CD4-positive, alpha-beta T cell treated with Interleukin-17A for 1 hour (primary cell): ENCODE measurements at regions not wholly inside any gene's neighbourhood (a gene's known extent, or its start where the extent isn't known, plus 50 kb on each side); places are given as distances from the start of the nearest gene placed in this dataset.
A peak's percentile ranks its signal among the peaks of the same experiment; 100 is the strongest.

ENCODE experiments used
- DNase-seq: peaks from one replicate; pipeline ENCODE4 v3.0.0-alpha.2; 2020

- no peak for DNase-seq
These were observed 77.1 kb upstream of the WSB1 start for GRCh38 chr17:27216836-27217235.

DNA sequence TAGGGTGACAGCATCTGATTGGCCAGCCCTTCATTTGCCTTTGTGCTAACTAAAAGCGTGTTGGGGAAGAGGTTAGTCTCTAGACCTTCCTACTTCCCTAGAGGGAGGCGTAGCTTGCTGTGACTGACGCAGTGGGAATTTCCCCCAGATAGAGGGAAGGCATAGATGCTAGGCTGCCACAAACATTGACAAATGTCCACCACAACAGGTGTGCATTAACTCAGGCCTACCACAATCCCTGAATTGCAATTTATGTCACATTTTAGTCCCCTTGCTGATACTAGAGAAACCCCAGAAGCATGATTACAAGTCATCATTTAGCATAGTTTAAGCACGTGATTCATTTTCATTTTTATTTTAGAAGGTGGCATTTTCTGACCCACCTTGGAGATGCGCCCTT is 76.3 kb upstream of the WSB1 start:
- DNase-seq = peak; percentile 33

- DNase-seq = no peak
These were observed 75.9 kb upstream of the WSB1 start for GRCh38 chr17:27218041-27218440.

DNA sequence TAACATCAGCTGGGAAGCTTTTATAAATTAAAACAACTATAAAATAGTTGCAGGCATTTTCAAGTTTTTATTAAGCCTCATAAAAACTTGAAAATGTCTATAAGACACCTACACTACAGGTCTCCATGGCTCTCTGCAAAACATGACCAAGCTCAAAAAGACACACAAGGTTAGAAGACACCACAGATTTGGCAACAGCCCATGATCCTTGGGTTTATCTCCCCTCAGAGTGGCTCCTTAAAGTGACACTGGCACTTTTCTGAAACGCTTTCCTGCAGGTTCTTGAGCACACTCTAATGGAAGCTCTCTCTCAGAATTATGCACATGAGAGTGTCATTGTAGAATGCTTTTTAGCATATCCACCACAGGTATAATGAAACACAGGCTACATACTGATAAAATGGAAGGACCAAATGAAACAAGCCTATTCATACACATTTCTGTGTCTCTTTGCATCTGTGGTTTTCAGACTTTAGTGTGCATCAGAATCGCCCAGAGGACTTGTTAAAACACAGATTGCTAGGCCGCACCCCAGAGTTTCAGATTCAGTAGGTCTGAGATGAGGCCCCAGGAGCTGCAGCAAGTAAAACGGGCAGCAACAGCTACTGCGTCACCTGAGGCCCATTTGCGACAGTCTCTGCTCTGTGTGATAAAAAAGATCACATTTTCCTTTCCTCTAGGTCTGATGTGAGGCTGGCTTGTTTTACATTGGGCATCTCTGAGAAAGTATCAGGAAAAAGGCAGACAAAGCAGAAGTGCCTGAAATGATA is 75.0 kb upstream of the WSB1 start:
- no peak for DNase-seq

DNA sequence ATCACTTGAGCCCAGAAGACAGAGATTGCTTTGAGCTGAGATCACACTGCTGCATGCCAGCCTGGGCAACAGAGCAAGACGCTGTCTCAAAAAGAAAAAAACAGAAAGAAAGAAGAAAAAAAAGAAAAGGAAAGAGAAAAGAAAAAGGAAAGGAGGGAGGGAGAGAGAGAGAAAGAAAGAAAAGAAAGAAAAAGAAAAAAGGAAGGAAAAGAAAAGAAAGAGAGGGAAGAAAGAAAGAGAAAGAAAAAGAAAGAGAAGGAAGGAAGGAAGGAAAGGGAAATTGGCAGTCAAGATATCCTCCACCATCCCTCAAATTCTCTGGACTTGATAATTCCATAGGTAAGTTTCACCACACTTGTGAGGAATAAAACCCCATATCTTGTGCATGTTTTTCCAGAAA is 71.4 kb upstream of the WSB1 start:
- DNase-seq = no peak

DNA sequence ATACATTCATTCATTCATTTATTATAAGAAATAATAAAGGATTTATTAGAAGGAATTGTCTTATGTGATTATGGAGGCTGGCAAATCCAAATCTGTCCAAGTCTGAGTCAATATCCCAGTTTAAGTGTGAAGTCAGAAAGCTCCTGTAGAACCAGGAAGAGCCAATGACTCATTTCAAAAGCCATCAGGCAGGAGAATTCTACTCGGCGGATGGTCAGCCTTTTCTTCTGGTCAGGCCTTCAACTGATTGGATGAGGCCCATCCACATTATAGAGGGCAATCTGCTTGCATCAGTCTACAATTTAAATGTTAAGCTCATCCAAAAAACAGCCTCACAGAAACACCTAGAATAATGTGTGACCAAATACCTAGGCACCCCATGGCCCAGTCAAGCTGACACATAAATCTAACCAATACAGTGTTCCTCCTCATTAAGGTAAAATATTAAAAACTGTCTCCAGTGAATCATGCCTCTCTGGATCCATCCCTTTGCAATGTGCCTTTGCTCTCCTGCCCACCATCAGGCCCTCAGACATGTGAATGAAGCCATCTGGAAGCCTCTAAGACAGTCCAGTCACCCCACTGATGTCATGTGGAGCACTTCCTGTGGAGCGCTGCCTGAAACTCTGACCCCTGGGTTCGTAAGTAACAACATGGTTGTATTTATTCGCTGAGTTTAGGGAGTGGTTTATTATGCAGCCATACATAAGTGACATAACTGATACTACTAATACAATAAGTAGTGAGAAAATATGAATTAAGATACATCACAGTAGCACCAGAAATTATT is 69.2 kb upstream of the WSB1 start:
- DNase-seq = no peak

GRCh38 chr17:27226611-27227230 is 67.2 kb upstream of the WSB1 start:
- DNase-seq = no peak

DNA sequence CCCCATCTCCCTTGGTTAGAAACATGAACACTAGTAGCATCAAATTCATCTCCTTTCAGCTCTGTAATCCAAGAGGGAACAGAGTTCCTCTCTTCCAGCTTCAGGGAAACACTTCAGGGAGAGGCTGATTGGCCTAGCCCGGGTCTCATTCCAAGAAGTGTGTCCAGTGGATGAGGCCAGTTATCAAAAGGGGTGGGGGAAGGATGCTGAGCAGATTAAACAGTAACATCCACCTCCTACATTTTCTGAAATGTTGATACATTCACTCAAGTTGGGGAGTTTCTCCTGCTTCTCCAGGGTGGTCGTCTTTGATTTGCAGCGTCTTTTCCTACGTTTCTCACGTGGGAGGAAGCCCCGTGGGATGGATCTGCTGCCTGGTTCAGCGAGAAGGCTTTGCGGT is 62.9 kb upstream of the WSB1 start:
- no peak for DNase-seq

- DNase-seq = no peak
These were observed 61.6 kb upstream of the WSB1 start for GRCh38 chr17:27232328-27232727.

DNA sequence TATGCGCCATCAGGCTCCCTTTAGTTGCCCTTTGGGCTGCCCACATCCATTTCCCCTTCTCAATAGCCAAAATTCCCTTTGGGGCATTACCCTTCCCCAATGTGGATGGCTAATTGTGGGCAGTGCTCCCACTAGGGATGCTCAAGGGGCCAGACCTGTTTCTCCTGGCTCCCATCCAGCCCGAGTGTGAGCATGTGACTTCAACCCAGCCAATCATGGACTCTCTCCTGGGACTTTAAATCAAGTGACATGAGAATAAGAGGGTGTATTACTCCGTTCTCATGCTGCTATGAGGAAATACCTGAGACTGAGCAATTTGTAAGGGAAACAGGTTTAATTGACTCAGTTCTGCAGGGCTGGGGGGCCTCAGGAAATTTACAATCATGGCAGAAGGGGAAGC is 60.9 kb upstream of the WSB1 start:
- no peak for DNase-seq

DNA sequence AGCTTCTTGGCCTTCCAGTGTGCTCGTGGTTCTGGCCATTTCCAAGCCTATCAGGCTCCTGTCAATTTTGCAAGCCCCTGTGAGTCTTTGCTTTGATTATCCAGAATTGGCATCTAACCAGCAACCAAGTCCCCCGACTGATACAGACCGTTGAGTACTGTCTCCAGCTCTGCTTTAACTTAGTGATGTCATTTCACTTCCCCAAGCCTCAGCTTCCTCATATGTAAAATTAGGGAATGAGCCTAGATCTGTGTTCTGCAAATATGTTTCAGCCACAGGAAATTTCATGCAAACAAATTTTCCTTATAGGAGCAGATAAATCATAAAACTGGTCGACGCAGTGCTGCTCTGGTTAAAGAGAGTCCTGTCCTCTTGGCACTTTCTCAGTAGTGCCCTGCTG is 60.1 kb upstream of the WSB1 start:
- no peak for DNase-seq

- DNase-seq = peak; percentile 80
These were observed 57.1 kb upstream of the WSB1 start for GRCh38 chr17:27236717-27237315.

- no peak for DNase-seq
These were observed 56.0 kb upstream of the WSB1 start for GRCh38 chr17:27237890-27238289.

GRCh38 chr17:27239046-27239445 is 54.9 kb upstream of the WSB1 start:
- no peak for DNase-seq

GRCh38 chr17:27239584-27239983 is 54.3 kb upstream of the WSB1 start:
- DNase-seq = no peak

GRCh38 chr17:27240086-27240801 is 53.7 kb upstream of the WSB1 start:
- no peak for DNase-seq

GRCh38 chr17:27240802-27241155 is 53.1 kb upstream of the WSB1 start:
- no peak for DNase-seq

GRCh38 chr17:27241346-27241946 is 52.5 kb upstream of the WSB1 start:
- no peak for DNase-seq

DNA sequence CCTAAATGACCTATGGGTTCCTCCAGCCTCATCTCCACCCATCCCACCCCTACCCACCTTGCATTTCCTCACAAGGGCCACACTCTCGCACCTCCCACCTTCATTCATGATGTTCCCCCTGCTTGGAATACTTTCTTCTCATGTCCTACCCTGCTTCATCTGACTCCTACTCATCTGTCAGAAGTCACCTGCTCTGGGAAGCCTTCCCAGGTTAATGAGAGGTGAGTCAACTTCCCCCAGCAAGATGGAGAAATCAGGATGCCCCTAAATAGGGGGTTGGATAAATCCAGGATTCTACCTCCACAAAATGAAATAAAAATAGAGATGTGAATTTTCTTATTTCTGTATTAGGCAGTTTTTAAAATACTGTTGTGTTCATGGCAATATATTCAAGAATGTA is 51.0 kb upstream of the WSB1 start:
- DNase-seq = no peak

GRCh38 chr17:27244011-27244410 is 49.9 kb upstream of the WSB1 start:
- DNase-seq = no peak
